HepG2 (cell line): ENCODE measurements at regions not wholly inside any gene's neighbourhood (a gene's known extent, or its start where the extent isn't known, plus 50 kb on each side); places are given as distances from the start of the nearest gene placed in this dataset.

Experiments used
- ATAC-seq: fragments of 200-7000 bp; cut with Tn5 transposase; 3 replicates; pipeline ENCODE4 v1.9.1; 2020; ENCODE audit warnings: mild to moderate bottlenecking, moderate library complexity
- BruUV-seq: library from RNA; stranded (reverse); fragments of 400-500 nt; replicated peaks from 2 replicates; lab custom pipeline; 2021; lab: Mats Ljungman, UMichigan
- CTCF ChIA-PET: fragments of 300-600 bp; formaldehyde crosslinking; extraction: SDS; loops from one replicate; lab custom pipeline; 2021; ENCODE audit warnings: low total read pairs, inconsistent platforms, low intra/inter-chr PET ratio; lab: Yijun Ruan, JAX
- POLR2A ChIA-PET: fragments of 350-600 bp; sonication (Branson Sonifier 250); formaldehyde crosslinking; loops from one replicate; lab custom pipeline; 2020; ENCODE audit warnings: antibody characterized with exemption, inconsistent platforms; lab: Yijun Ruan, JAX
- DNase-seq: peaks from one replicate; pipeline ENCODE4 v3.0.0-alpha.2; 2015; ENCODE audit warnings: low spot score
- FAIRE-seq: peaks from 3 replicates; lab custom pipeline; 2011; peaks lifted over from hg19 to GRCh38; lab: Jason Lieb, UNC
- H2AFZ ChIP-seq: one replicate; pipeline ENCODE4 v1.6.1; 2011; ENCODE audit warnings: low read length, inconsistent platforms
- H3K27ac ChIP-seq: fragments of 300-600 bp; 3 replicates; pipeline ENCODE4 v1.8.0; 2011; ENCODE audit warnings: mixed run types, mild to moderate bottlenecking, mixed read lengths, low read length, inconsistent platforms; ENCODE audit not compliant: insufficient read depth; ENCODE audit errors: extremely low read length
- H3K27me3 ChIP-seq, 2 experiments: fragments of 200-600 bp in 1 of 2; 2 replicates in 1 of 2; 3 replicates in 1 of 2; pipeline versions ENCODE4 v1.6.0 to v1.8.0; 2011; ENCODE audit warnings: low read length in 2 of 2, mild to moderate bottlenecking in 2 of 2, moderate library complexity in 2 of 2, inconsistent platforms in 1 of 2; ENCODE audit not compliant: insufficient read depth in 2 of 2, control insufficient read depth in 1 of 2
- H3K36me3 ChIP-seq, 2 experiments: fragments of 200-600 bp in 1 of 2; replicated peaks in 1 of 2; 2 replicates in 1 of 2; 3 replicates in 1 of 2; pipeline versions ENCODE4 v1.5.1 to v1.8.0; 2011; ENCODE audit warnings: low read length in 2 of 2, inconsistent platforms in 1 of 2; ENCODE audit not compliant: insufficient read depth in 2 of 2, control insufficient read depth in 1 of 2
- H3K4me1 ChIP-seq: 2 replicates; pipeline ENCODE4 v1.5.1; 2012; ENCODE audit warnings: low read length, inconsistent platforms; ENCODE audit not compliant: insufficient read depth
- H3K4me2 ChIP-seq: 2 replicates; pipeline ENCODE4 v1.6.0; 2011; ENCODE audit warnings: low read depth, low read length, inconsistent platforms
- H3K4me3 ChIP-seq, 3 experiments: fragments of 200-600 bp in 1 of 3; sonication (generic), shearing (Covaris generic) in 1 of 3; replicated peaks in 1 of 3; 2 replicates each; pipeline ENCODE4 v1.5.1; 2011 to 2016; ENCODE audit warnings: low read length in 3 of 3, inconsistent platforms in 2 of 3, low read depth in 2 of 3, mild to moderate bottlenecking in 2 of 3, control low read depth in 1 of 3, mixed read lengths in 1 of 3; ENCODE audit not compliant: insufficient read depth in 1 of 3
- H3K79me2 ChIP-seq: one replicate; pipeline ENCODE4 v1.6.1; 2011; ENCODE audit warnings: low read length, inconsistent platforms; ENCODE audit not compliant: insufficient read depth
- H3K9ac ChIP-seq: 2 replicates; pipeline ENCODE4 v1.6.0; 2011; ENCODE audit warnings: mild to moderate bottlenecking, low read depth, low read length, inconsistent platforms; ENCODE audit not compliant: insufficient read depth
- H3K9me3 ChIP-seq: 2 replicates; pipeline ENCODE4 v1.5.1; 2012; ENCODE audit warnings: mild to moderate bottlenecking, low read length
- H4K20me1 ChIP-seq: 2 replicates; pipeline ENCODE4 v1.6.0; 2011; ENCODE audit warnings: inconsistent platforms, mild to moderate bottlenecking, low read length, moderate library complexity; ENCODE audit not compliant: insufficient read depth
- ELF3 ChIP-seq: IDR thresholded peaks from 2 replicates; pipeline ENCODE4 v1.6.1; 2016; ENCODE audit warnings: missing genetic modification reagents, missing compliant biosample characterization
- ZFP36 ChIP-seq: fragments of 150-350 bp; IDR thresholded peaks from 2 replicates; pipeline ENCODE4 v1.6.1; 2018; ENCODE audit warnings: borderline replicate concordance, low read length, low read depth; ENCODE audit not compliant: partially characterized antibody
- ZFP82 ChIP-seq: sonication (generic); formaldehyde crosslinking; IDR thresholded peaks from 2 replicates; pipeline ENCODE4 v1.5.1; 2020; ENCODE audit warnings: mild to moderate bottlenecking, missing genetic modification reagents, borderline replicate concordance
- WGBS: methylation state at CpG from one replicate; pipeline ENCODE4 v1.1.6; 2017; ENCODE audit warnings: low lambda C conversion rate; 5-methylcytosine and 5-hydroxymethylcytosine counted together
- in situ Hi-C: cut with HindIII; loops from 2 replicates; pipeline ENCODE4 v1.10.0; 2017; ENCODE audit warnings: low pct_unique_long_range_greater_than_20kb; ENCODE audit not compliant: extremely low pct_ligation_motif_present
- intact Hi-C: fragments of 100-400 bp; cut with micrococcal nuclease; formaldehyde crosslinking; loops from one replicate; pipeline ENCODE4 v1.10.0; 2022; ENCODE audit not compliant: unreplicated experiment
- TF ChIP-seq, protein P1 (sequence below): sonication (generic); formaldehyde crosslinking; IDR thresholded peaks from 2 replicates; pipeline ENCODE4 v1.4.0; 2020; ENCODE audit warnings: mild to moderate bottlenecking, missing genetic modification reagents
- TF ChIP-seq, protein P2 (sequence below): sonication (generic); formaldehyde crosslinking; IDR thresholded peaks from 2 replicates; pipeline ENCODE4 v1.5.1; 2020; ENCODE audit warnings: mild to moderate bottlenecking, missing genetic modification reagents, moderate library complexity
- TF ChIP-seq, protein P3 (sequence below): sonication (generic); formaldehyde crosslinking; IDR thresholded peaks from 2 replicates; pipeline ENCODE4 v1.5.1; 2020; ENCODE audit warnings: missing genetic modification reagents, mild to moderate bottlenecking, borderline replicate concordance

DNA sequence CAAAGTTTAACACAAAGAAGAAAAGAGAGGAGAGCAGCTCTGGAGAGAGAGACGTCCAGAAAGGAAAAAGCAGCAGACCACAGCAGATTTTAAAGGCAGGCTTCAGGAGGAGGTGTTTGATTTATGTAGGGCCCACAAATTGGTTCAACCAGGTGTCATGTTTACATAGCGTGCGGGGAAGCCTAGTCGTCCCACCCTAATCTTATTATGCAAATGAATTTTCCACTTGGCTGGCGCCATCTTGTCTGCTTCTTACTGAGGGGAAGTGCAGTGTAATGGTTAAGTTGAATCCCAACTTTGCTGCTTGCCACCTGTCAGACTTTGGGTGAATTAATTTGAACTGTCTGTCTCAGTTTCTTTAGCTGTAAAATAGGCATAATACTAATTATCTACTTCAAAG lies 282.4 kb upstream of the CYRIA start:
- no peak overlapping the region for H2AFZ ChIP-seq
- H3K4me3 ChIP-seq = no peak overlapping the region
- TF ChIP-seq, protein P1, sequence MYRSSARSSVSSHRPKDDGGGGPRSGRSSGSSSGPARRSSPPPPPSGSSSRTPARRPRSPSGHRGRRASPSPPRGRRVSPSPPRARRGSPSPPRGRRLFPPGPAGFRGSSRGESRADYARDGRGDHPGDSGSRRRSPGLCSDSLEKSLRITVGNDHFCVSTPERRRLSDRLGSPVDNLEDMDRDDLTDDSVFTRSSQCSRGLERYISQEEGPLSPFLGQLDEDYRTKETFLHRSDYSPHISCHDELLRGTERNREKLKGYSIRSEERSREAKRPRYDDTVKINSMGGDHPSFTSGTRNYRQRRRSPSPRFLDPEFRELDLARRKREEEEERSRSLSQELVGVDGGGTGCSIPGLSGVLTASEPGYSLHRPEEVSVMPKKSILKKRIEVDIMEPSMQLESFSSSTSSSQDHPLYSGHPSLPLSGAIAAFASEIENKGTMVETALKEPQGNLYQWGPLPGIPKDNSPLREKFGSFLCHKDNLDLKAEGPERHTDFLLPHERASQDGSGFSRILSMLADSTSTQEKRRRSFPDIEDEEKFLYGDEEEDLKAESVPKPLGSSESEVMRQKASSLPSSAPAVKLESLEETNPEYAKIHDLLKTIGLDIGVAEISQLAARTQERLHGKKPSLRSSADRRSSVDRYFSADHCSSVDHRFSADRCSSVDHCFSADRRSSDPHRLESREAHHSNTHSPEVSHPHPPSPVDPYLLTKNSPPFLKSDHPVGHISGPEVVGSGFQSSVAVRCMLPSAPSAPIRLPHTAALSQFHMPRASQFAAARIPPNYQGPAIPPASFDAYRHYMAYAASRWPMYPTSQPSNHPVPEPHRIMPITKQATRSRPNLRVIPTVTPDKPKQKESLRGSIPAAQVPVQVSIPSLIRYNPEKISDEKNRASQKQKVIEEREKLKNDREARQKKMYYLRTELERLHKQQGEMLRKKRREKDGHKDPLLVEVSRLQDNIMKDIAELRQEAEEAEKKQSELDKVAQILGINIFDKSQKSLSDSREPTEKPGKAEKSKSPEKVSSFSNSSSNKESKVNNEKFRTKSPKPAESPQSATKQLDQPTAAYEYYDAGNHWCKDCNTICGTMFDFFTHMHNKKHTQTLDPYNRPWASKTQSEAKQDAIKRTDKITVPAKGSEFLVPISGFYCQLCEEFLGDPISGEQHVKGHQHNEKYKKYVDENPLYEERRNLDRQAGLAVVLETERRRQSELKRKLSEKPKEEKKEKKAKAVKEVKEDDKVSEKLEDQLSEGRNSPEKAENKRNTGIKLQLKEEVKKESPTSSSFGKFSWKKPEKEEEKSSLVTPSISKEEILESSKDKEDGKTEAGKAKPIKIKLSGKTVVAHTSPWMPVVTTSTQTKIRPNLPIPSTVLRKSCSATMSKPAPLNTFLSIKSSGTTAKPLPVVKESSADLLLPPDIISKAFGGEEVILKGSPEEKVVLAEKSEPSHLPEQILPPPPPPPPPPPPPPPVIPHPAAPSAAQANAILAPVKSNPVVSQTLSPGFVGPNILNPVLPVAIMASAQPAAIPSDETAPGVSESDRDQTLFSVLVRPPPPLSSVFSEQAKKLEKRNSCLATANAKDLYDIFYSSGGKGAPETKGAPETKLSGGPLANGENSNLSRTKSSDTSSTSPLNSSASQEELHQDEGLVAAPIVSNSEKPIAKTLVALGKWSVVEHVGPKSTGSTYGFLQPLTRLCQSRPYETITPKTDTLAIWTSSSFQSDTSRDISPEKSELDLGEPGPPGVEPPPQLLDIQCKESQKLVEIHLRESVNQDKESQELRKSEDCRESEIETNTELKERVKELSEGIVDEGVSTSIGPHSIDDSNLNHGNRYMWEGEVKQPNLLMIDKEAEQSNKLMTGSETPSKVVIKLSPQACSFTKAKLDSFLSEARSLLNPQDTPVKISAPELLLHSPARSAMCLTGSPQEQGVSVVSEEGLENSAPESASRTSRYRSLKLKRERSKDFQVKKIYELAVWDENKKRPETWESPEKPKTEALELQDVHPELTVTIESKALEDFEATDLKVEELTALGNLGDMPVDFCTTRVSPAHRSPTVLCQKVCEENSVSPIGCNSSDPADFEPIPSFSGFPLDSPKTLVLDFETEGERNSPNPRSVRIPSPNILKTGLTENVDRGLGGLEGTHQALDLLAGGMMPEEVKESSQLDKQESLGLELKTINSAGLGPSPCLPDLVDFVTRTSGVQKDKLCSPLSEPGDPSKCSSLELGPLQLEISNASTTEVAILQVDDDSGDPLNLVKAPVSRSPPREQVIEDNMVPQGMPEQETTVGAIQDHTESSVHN (CRISPR knock-in tag) = no peak
- TF ChIP-seq, protein P2, sequence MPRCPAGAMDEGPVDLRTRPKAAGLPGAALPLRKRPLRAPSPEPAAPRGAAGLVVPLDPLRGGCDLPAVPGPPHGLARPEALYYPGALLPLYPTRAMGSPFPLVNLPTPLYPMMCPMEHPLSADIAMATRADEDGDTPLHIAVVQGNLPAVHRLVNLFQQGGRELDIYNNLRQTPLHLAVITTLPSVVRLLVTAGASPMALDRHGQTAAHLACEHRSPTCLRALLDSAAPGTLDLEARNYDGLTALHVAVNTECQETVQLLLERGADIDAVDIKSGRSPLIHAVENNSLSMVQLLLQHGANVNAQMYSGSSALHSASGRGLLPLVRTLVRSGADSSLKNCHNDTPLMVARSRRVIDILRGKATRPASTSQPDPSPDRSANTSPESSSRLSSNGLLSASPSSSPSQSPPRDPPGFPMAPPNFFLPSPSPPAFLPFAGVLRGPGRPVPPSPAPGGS (CRISPR knock-in tag) = no peak
- TF ChIP-seq ZFP82 (no peak), ZFP36 (no peak), ELF3 (CRISPR knock-in tag) (no peak)
- TF ChIP-seq, protein P3, sequence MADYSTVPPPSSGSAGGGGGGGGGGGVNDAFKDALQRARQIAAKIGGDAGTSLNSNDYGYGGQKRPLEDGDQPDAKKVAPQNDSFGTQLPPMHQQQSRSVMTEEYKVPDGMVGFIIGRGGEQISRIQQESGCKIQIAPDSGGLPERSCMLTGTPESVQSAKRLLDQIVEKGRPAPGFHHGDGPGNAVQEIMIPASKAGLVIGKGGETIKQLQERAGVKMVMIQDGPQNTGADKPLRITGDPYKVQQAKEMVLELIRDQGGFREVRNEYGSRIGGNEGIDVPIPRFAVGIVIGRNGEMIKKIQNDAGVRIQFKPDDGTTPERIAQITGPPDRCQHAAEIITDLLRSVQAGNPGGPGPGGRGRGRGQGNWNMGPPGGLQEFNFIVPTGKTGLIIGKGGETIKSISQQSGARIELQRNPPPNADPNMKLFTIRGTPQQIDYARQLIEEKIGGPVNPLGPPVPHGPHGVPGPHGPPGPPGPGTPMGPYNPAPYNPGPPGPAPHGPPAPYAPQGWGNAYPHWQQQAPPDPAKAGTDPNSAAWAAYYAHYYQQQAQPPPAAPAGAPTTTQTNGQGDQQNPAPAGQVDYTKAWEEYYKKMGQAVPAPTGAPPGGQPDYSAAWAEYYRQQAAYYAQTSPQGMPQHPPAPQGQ = no peak
- H3K9ac ChIP-seq = no peak overlapping the region
- H3K36me3 ChIP-seq = no peaks in the 10 kb centered on the region
- intact Hi-C loops (no loop called here), in situ Hi-C loops (no loop called here)
- no peaks in the 10 kb centered on the region for H3K27me3 ChIP-seq
- no peak for ATAC-seq
- H3K27ac ChIP-seq = no peak overlapping the region
- H3K4me1 ChIP-seq = no peaks in the 10 kb centered on the region
- no peak for DNase-seq
- ChIA-PET CTCF (no interaction called here), POLR2A (no interaction called here)
- H3K4me2 ChIP-seq = no peak overlapping the region
- no peaks in the 10 kb centered on the region for H4K20me1 ChIP-seq
- H3K9me3 ChIP-seq = no peaks in the 10 kb centered on the region
- no peaks in the 10 kb centered on the region for H3K79me2 ChIP-seq
- no TSS peak for BruUV-seq
- 14% methylated on average over 5 of the region's 5 CpGs for WGBS
- FAIRE-seq = no peak
